ENCODE measurements at regions not wholly inside any gene's neighbourhood (a gene's known extent, or its start where the extent isn't known, plus 50 kb on each side); places are given as distances from the start of the nearest gene placed in this dataset.
A peak's percentile ranks its signal among the peaks of the same experiment; 100 is the strongest.

DNA sequence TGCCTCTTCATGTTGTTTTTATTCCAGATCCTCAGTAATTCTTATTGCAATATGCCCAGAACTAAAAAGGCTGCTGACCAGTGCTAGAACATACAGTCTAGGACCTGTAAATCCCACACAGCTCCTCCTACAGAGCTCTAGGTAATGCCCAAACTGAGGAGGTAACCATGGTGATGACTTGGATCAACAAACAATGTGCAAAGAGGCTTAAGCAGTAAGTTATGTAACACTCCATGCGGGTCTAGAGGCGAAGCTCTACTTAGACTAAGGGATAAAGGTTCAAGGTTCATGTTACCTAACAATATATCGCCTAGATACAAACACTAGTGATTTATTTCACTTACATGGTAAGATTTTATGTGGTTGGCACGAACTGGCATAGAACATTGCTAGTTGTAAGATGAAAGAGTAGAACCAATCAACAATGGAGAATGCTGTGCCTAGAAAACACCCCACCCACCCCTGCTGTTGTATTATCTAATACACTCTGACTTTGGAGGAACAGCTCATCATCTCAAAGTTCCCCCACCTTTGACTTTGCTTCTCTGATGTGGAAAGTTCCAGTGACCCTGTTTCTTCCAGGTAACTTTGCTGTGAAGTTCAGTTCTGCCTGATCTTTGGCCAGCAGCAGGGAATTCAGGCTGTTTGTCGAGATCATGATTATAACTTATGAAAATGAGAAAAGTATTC, 242.4 kb downstream of the ALDH8A1 start:
- peak in 1 of 2 donors; percentile 20 for DNase-seq

- DNase-seq, result no peak
These were observed 243.1 kb downstream of the ALDH8A1 start for GRCh38 chr6:134706806-134707205.

GRCh38 chr6:134706153-134706552, 243.7 kb downstream of the ALDH8A1 start:
- no peak for DNase-seq

GRCh38 chr6:134703206-134703605, 246.7 kb downstream of the ALDH8A1 start:
- DNase-seq, result no peak

GRCh38 chr6:134702279-134702678, 247.6 kb downstream of the ALDH8A1 start:
- no peak for DNase-seq

GRCh38 chr6:134701301-134701700, 248.6 kb downstream of the ALDH8A1 start:
- no peak for DNase-seq

DNA sequence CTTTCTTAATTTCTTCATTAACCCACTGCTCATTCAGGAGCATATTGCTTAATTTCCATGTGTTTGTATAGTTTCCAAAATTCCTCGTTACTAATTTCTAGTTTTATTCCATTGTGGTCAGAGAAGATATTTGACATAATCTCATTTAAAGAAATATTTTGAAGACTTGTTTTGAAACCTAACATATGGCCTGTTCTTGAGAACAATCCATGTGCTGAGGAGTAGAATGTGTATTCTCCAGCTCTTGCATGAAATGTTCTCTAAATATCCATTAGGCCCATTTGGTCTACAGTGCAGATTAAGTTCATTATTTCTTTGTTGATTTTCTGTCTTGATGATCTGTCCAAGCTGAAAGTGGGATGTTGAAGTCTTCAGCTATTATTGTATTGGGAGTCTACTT, 251.7 kb downstream of the ALDH8A1 start:
- DNase-seq, result no peak

DNA sequence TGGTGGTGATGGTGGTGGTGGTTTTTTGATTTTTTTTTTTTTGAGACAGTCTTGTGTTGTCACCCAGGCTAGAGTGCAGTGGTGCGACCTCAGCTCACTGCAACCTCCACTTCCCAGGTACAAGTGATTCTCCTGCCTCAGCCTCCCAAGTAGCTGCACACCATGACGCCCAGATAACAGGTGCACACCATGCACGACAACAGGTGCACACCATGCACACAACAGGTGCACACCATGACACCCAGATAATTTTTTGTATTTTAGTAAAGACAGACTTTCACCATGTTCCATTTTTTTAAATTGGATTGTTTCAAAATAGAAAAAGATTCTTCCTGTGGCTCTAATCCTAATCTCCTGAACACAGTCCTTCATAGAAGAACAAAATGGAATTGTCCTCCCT, 257.9 kb downstream of the ALDH8A1 start:
- no peak for DNase-seq

GRCh38 chr6:134691180-134691579, 258.7 kb downstream of the ALDH8A1 start:
- no peak for DNase-seq

DNA sequence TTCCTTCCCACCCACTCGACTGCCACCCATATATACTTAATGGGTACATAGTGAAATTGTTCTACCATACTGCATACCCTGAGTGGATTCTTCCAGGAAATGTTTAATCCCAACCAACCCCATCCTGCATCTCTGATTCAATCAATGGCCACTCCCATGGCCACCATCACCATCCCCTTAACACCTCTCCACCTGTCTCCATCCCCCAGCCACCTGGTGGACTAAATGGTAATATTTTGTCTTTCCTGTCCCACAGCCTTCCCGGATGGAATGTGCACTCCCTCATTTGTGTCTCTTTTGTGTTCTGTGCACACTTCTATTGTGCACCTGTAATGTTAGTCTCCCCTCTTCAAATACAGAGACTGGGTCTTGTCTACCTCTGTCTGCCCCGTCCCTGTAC, 259.9 kb downstream of the ALDH8A1 start:
- DNase-seq, result no peak

GRCh38 chr6:134689641-134690040, 260.3 kb downstream of the ALDH8A1 start:
- no peak for DNase-seq

DNA sequence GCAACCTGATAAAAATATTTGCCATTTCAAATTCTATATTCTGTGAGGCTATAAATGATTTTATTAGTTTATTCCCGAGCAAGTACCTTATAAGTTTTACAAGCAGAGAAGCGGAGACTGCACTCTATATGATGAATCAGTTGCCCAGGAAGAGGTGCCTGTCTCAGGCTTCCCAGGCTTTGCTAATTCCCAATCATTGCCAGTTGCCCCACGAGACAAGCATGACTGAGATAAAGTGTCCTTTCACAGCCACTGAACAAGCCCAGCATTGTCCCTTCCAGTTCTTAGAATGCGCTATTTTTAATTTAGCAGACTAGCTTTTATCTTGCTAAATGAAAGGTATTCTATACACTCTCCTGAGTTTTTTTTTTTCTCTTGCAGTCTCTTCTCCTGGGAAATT, 260.7 kb downstream of the ALDH8A1 start:
- no peak for DNase-seq

DNA sequence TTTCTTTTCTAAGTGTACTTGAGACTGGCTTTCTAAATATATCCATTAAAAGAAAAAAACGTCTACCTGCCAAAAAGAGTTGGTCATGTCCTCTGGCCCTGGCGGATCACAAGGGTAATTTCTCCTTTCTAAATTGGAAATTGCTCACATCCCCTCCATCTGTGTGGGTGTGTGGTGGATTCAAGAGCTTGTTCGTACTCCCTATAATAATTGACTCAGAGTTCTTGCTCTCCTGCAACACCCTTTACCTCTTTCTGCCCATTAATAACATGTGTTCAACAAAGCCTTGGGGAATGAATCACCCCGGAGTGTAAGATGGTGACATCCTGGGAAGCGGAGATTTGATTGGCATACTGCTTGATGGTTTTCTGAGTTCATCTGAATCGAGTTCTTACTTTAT, 263.8 kb downstream of the ALDH8A1 start:
- DNase-seq, result no peak

GRCh38 chr6:134684423-134684795, 265.5 kb downstream of the ALDH8A1 start:
- DNase-seq, result no peak

- DNase-seq, result no peak
These were observed 266.0 kb downstream of the ALDH8A1 start for GRCh38 chr6:134683783-134684422.

DNA sequence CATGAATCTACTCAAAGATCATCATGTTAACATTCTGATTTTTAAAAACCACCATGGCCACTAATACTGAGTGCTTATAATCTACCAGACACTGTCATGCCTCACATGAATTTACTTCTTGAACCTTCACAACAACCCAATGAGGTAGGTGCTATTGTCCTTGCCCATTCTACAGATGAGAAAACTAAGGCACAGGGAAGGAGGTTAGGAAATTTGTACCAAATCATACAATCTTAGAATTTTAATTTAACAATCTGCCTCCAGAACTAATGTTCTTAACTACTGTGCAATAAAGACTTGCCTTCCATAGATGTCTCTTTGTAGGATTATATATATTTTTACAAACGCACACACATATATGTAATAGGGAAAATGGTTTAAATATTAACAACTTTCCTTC, 269.5 kb downstream of the ALDH8A1 start:
- no peak for DNase-seq

GRCh38 chr6:134680021-134680420, 269.9 kb downstream of the ALDH8A1 start:
- no peak for DNase-seq

DNA sequence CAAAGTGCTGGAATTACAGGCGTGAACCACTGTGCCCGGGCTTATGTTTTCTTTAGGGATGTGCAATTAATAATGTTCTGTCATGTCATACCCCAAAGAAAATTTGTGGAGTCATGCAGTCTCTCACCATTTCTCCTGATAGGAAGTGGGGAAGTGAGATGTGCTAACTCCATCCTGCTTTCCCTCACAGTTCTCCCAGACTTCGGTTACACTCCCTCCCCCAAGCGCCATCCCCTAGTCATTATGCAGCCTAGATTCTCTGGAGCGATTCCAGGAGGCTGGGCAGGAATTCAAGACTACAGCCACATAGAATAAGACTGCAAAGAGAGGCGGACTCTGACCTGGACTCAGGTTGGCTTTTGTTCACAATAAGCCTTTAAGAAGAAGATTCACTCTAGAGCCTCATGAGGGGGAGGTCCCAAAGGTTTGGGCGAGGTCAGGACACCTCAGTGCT, 271.4 kb downstream of the ALDH8A1 start:
- no peak for DNase-seq

- DNase-seq, result no peak
These were observed 273.3 kb downstream of the ALDH8A1 start for GRCh38 chr6:134676307-134677281.

- no peak for DNase-seq
These were observed 274.5 kb downstream of the ALDH8A1 start for GRCh38 chr6:134675110-134676054.

- DNase-seq, result no peak
These were observed 275.3 kb downstream of the ALDH8A1 start for GRCh38 chr6:134674562-134674961.

- no peak for DNase-seq
These were observed 280.4 kb downstream of the ALDH8A1 start for GRCh38 chr6:134669485-134669884.
